DND-41 (cell line): ENCODE measurements at regions not wholly inside any gene's neighbourhood (a gene's known extent, or its start where the extent isn't known, plus 50 kb on each side); places are given as distances from the start of the nearest gene placed in this dataset.

Experiments
- EZH2 ChIP-seq: IDR thresholded peaks from 3 replicates; pipeline ENCODE4 v1.6.1; 2012; ENCODE audit warnings: borderline replicate concordance, low read depth, mild to moderate bottlenecking, moderate library complexity, low read length, inconsistent platforms; ENCODE audit not compliant: severe bottlenecking
- TF ChIP-seq, protein P1 (sequence below): IDR thresholded peaks from 2 replicates; pipeline ENCODE4 v1.5.1; 2012; ENCODE audit warnings: borderline replicate concordance, low read length, moderate library complexity, mild to moderate bottlenecking; ENCODE audit not compliant: poor library complexity, severe bottlenecking; ENCODE audit errors: extremely low read depth

DNA sequence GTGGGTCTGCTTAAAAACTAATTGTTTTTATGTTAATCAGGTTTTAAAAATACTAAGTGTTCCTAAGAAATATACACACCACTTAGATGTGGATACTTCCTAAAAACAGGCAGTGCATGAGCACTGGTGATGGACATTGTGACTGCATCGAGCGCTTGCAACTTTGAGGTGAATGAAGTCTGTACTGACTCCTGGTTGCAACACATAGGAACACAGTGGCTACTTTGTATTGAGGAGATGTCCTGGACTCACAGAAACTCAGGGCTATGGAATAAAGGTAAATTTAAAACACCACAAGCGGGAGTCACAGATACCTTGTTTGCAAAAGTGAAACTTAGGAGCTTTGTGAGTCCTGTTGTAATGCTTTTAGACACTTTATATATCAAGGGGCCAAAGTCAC is 55.6 kb upstream of the POLR1H start:
- TF ChIP-seq, protein P1, sequence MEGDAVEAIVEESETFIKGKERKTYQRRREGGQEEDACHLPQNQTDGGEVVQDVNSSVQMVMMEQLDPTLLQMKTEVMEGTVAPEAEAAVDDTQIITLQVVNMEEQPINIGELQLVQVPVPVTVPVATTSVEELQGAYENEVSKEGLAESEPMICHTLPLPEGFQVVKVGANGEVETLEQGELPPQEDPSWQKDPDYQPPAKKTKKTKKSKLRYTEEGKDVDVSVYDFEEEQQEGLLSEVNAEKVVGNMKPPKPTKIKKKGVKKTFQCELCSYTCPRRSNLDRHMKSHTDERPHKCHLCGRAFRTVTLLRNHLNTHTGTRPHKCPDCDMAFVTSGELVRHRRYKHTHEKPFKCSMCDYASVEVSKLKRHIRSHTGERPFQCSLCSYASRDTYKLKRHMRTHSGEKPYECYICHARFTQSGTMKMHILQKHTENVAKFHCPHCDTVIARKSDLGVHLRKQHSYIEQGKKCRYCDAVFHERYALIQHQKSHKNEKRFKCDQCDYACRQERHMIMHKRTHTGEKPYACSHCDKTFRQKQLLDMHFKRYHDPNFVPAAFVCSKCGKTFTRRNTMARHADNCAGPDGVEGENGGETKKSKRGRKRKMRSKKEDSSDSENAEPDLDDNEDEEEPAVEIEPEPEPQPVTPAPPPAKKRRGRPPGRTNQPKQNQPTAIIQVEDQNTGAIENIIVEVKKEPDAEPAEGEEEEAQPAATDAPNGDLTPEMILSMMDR = no peak
- TF ChIP-seq EZH2 = no peak
